ENCODE measurements at regions not wholly inside any gene's neighbourhood (a gene's known extent, or its start where the extent isn't known, plus 50 kb on each side); places are given as distances from the start of the nearest gene placed in this dataset.

- DNase-seq, result no peak
Measured at GRCh38 chr5:40029711-40030495, 605.1 kb upstream of the DAB2 start.

DNA sequence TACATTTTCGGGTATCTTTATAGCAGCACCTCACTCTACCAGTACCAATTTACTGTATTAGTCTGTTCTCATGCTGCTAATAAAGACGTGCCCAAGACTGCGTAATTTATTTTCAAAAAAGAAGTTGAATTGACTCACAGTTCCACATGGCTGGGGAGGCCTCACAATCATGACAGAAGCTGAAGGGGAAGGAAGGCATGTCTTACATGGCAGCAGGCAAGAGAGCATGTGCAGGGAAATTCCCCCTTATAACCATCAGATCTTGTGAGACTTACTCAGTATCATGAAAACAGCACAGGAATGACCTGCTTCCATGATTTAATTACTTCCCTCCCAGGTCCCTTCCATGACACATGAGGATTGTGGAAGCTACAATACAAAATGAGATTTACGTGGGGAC, 602.6 kb upstream of the DAB2 start:
- DNase-seq, result no peak

DNA sequence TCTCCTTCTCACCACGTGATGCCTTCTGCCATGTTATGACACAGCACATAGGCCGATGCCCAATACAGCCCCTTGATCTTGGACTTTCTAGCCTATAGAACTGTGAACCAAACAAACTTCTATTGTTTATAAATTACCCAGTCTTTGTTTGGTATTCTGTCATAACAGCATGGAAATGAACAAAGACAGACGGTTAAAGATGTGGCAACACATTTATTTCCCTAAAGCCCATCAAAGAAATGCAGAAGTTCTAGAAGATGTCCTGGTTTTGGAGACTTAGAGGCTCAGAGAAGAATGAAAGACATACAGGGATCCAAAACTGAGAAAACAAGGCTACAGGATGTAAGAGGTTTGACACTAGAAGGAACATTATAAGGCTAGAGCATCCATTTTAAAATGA, 600.8 kb upstream of the DAB2 start:
- no peak for DNase-seq

- no peak for DNase-seq
Measured at GRCh38 chr5:40022057-40022456, 597.3 kb upstream of the DAB2 start.

DNA sequence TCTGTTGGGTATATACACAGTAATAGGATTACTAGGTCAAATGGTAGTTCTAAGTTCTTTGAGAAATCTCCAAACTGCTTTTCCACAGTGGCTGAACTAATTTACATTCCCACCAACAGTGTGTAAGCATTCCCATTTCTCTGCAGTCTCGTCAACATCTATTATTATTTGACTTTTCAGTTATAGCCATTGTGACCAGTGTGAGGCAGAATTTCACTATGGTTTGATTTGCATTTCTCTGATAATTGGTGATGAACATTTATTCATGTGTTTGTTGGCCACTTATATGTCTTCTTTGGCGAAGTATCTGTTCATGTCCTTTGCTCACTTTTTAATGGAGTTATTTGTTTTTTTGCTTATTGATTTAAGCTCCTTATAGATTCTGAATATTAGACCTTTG, 596.2 kb upstream of the DAB2 start:
- DNase-seq, result no peak

DNA sequence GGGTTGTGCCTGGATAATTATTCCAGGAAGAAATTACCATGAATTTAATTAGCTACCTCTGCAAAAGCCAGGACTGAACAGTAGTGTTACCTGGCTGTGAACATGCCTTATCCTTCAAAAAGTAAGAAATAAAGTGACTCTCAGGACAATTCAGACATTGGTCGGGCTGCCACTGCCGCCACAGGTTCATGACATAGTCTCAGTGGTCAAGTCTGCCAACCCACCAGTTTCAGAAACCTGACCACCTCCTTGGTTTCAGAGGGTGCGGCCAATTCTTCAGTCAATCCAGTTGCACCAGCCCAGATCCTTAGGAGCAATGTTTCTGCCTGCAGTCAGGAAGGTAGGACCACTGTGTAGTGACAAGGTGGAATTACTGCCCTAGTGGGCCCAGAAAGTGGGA, 593.1 kb upstream of the DAB2 start:
- no peak for DNase-seq

DNA sequence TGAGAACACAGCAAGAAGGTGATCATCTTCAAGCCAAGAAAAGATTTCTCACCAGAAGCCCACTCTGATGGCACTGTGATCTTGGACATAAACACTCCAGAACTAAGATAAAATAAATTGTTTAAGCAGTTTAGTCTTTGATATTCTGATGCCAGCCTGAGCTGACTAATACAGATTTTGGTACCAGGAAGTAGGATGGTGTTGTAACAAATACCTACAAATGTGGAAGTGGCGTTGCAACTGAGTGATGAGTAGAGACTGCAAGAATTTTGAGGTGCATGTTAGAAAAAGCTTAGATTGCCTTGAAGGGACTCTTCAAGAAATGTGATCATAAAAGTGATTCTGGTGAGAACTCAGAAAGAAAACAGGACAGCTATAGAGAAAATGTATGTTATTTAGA, 592.4 kb upstream of the DAB2 start:
- no peak for DNase-seq

- DNase-seq, result no peak
Measured at GRCh38 chr5:40010436-40010835, 585.7 kb upstream of the DAB2 start.

- no peak for DNase-seq
Measured at GRCh38 chr5:40006260-40006659, 581.5 kb upstream of the DAB2 start.

- no peak for DNase-seq
Measured at GRCh38 chr5:40001796-40002195, 577.0 kb upstream of the DAB2 start.

DNA sequence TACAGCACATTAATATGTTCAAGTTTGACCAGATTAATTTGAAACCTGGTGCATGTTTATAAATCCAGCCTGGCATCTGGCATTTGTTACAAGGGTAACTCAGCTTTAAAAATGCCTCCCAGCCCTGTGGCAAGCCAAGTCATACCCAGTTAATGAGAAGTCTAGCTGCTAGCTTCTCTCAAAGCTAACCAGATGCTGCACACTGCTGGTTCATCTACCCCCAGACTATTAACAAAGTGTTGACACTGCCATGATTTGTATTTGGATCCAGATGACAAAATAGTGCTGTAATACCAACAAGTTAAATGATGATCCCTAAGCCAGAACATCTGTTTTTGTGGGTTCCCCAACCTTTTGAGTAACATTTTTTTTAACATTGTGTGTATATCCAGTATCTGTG, 573.7 kb upstream of the DAB2 start:
- DNase-seq, result no peak

DNA sequence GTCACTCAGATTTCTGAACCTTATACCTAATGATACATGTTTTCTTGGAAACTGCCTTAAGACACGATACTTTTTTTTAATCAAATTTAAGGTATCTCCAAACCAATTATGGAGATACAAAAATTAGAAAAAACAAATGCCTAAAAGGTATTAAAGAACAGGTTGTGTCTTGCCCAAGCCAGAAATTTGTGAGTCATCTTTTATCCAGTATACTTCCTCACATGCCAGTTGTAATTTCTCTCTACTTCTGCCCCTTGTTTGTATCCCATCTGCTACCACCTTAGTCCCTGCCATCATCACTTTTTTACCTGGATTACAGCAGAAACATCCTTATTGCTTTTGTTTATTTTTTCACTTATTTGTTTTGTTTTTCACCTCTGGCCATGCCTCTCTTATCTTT, 571.2 kb upstream of the DAB2 start:
- DNase-seq, result no peak

DNA sequence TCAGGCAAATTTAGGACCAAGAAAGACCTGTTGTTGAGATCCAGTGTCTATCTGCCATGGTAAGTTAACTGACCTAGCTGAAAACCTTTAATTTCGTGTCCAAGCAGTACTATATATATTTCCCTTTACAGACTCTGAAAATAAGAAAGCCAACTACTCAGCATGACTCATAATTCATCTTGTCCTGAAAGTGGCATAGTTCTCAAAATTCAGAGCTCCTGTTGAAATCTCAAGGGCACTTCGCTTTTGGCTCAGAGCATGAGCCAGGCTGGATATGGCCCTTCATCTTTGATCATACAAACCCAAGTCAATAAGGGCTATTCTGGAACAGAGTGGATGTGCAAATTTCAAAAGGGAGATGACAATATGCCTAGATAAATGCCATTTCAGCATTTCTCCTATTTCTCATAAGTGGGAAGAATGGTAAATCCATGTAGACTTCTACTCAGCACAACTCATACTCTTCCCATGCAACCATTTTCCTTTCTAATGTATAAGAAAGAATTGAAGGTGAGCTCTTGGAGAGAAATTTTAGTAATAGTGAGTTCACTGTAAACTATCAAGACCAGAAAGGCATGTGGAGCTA, 567.9 kb upstream of the DAB2 start:
- no peak for DNase-seq

- DNase-seq, result no peak
Measured at GRCh38 chr5:39986614-39987013, 561.8 kb upstream of the DAB2 start.

GRCh38 chr5:39980056-39980455, 555.3 kb upstream of the DAB2 start:
- DNase-seq, result no peak

- no peak for DNase-seq
Measured at GRCh38 chr5:39977066-39977655, 552.4 kb upstream of the DAB2 start.

DNA sequence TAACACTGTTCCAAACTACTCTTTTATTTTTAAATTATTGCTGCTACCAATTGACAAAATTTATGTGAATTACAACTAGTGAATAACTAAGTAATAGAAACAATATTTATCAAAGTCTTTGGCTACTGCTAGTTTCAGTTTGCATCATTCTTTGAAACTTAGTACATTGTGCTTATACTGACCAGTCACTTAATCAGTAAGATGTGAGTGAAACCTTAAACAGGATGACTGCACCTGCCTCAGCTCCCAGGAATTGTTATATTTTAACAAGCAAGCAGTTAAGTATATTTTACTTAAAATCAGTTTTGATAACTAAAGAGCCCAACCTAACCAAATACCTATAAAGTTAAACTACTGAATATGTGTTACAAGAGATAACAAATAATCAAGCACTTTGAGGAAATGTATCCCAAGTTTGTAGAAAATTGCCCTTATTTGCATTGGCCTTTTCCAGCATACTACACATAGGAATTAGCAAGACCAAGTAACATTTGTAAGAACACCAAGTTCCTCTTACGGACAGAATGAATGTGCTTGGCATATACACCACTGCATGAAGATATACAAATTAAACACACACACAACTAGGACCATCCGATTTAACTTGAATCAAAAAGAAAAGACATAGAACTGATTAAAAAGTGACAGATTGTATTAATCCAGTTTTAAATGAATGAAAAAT, 545.5 kb upstream of the DAB2 start:
- no peak for DNase-seq

- DNase-seq, result no peak
Measured at GRCh38 chr5:39968381-39968780, 543.6 kb upstream of the DAB2 start.

DNA sequence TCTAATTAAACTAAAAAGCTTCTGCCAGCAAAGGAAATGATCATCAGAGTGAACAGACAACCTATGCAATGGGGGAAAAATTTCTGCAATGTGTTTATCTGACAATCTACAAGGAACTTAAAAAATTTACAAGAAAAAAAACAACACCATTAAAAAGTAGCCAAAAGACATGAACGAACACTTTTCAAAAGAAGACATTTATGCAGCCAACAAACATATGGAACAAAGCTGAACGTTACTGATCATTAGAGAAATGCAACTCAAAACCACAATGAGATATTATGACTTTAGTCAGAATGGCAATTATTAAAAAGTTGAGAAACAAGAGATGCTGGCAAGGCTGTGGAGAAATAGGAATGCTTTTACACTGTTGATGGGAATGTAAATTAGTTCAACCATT, 530.4 kb upstream of the DAB2 start:
- DNase-seq, result no peak

GRCh38 chr5:39951070-39951469, 526.3 kb upstream of the DAB2 start:
- no peak for DNase-seq

GRCh38 chr5:39948867-39949468, 524.2 kb upstream of the DAB2 start:
- peak in 1 of 2 experiments; percentile 80 for DNase-seq

- DNase-seq, result no peak
Measured at GRCh38 chr5:39948341-39948740, 523.6 kb upstream of the DAB2 start.

DNA sequence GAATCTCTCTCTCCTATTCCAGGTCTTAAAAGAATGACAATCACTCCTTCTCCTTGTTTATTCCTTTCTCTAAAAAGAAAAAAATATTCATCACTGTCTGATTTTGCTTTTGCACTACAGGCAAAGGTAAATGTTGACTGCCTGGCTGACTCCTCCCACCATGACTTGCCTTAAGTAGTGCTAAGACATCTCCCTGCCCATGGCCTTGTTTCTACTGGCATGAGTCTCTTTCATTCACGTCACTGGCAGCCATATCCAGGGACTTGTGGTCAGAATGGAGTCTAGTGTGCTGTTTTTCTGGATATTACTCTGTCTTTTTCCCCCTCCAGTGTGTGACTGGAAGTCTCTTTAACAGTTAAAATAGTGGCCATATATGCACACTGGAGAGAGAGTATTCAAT, 522.9 kb upstream of the DAB2 start:
- no peak for DNase-seq
